Lung (tissue), 11 donors: ENCODE measurements at regions not wholly inside any gene's neighbourhood (a gene's known extent, or its start where the extent isn't known, plus 50 kb on each side); places are given as distances from the start of the nearest gene placed in this dataset.
A peak's percentile ranks its signal among the peaks of the same experiment; 100 is the strongest.

Source experiments
- ATAC-seq: fragments of 200-7000 bp; cut with Tn5 transposase; one replicate; pipeline ENCODE4 v1.9.1; 2020; ENCODE audit warnings: moderate number of reproducible peaks; ENCODE audit not compliant: insufficient read depth, low FRiP score
- DNase-seq, 3 donors: peaks; one replicate each; pipeline ENCODE4 v3.0.0-alpha.2; 2013 to 2017
- H3K27ac ChIP-seq, 2 donors: one replicate each; pipeline ENCODE4 v1.5.1; 2013; ENCODE audit warnings: mild to moderate bottlenecking in 2 of 2, moderate library complexity in 2 of 2, control low read depth in 1 of 2, inconsistent platforms in 1 of 2, low read depth in 1 of 2, low read length in 1 of 2
- H3K27me3 ChIP-seq, 3 donors: one replicate each; pipeline ENCODE4 v1.5.1; 2013; ENCODE audit warnings: low read length in 2 of 3; ENCODE audit not compliant: control insufficient read depth in 3 of 3, insufficient read depth in 3 of 3
- H3K36me3 ChIP-seq, 4 donors: one replicate each; pipeline ENCODE4 v1.5.1; 2013; ENCODE audit warnings: low read length in 4 of 4, mild to moderate bottlenecking in 1 of 4, moderate library complexity in 1 of 4; ENCODE audit not compliant: control insufficient read depth in 4 of 4, insufficient read depth in 4 of 4
- H3K4me1 ChIP-seq, 5 donors: one replicate each; pipeline ENCODE4 v1.5.1; 2013; ENCODE audit warnings: low read length in 5 of 5, mild to moderate bottlenecking in 2 of 5, moderate library complexity in 1 of 5; ENCODE audit not compliant: control insufficient read depth in 5 of 5, insufficient read depth in 5 of 5
- H3K4me3 ChIP-seq: one replicate; pipeline ENCODE4 v1.5.1; 2013; ENCODE audit warnings: mild to moderate bottlenecking, control low read depth, moderate library complexity
- H3K9ac ChIP-seq, 2 donors: one replicate each; pipeline ENCODE4 v1.5.1; 2013; ENCODE audit warnings: low read length in 2 of 2, control low read depth in 1 of 2; ENCODE audit not compliant: insufficient read depth in 1 of 2
- H3K9me3 ChIP-seq, 4 donors: one replicate each; pipeline ENCODE4 v1.5.1; 2013; ENCODE audit warnings: low read length in 3 of 4, mild to moderate bottlenecking in 1 of 4, moderate library complexity in 1 of 4; ENCODE audit not compliant: control insufficient read depth in 4 of 4, insufficient read depth in 3 of 4
- CTCF ChIP-seq: IDR thresholded peaks from 2 replicates; pipeline ENCODE4 v1.5.1; 2012; ENCODE audit warnings: mild to moderate bottlenecking; ENCODE audit errors: control extremely low read depth, extremely low read depth
- WGBS, 2 donors: extraction: QIAGEN DNeasy Blood & Tissue Kit; methylation state at CpG; one replicate each; pipeline ENCODE4 v1.1.7; 2013; 5-methylcytosine and 5-hydroxymethylcytosine counted together
- donor health status: control.
- donor health status: control.
- donor health status: Bipolar disorder and iron deficiency.
- donor health status: healthy.
- donor health status: DM: yes; HTN: yes; CAD: no.

GRCh38 chr5:147063943-147064342 lies 170.9 kb upstream of the STK32A start:
- Histone ChIP-seq H3K36me3 (no peaks in the 10 kb centered on the region), H3K4me1 (no peaks in the 10 kb centered on the region), H3K9ac (no peak overlapping the region), H3K27ac (no peak overlapping the region), H3K4me3 (no peak overlapping the region), H3K9me3 (no peaks in the 10 kb centered on the region), H3K27me3 (no peaks in the 10 kb centered on the region)
- no peak for ATAC-seq
- DNase-seq, result no peak
- no peak for TF ChIP-seq CTCF
- 81 to 87% methylated on average over 2 of the region's 2 CpGs for WGBS, 2 donors

- no peak for ATAC-seq
- no peaks in the 10 kb centered on the region for H3K4me1 ChIP-seq
- no peak overlapping the region for H3K9ac ChIP-seq
- H3K9me3 ChIP-seq, result no peaks in the 10 kb centered on the region
- H3K36me3 ChIP-seq, result no peaks in the 10 kb centered on the region
- TF ChIP-seq CTCF, result no peak
- no peak overlapping the region for H3K27ac ChIP-seq
- DNase-seq, result no peak
- no peaks in the 10 kb centered on the region for H3K27me3 ChIP-seq
- H3K4me3 ChIP-seq, result no peak overlapping the region
- 76 to 85% methylated on average over 1 of the region's 1 CpG for WGBS, 2 donors
These were observed 169.8 kb upstream of the STK32A start for GRCh38 chr5:147065071-147065470.

GRCh38 chr5:147068998-147069397 lies 165.8 kb upstream of the STK32A start:
- WGBS, 2 donors, result 86 to 91% methylated on average over 4 of the region's 4 CpGs
- no peak overlapping the region for H3K4me3 ChIP-seq
- H3K4me1 ChIP-seq, result no peaks in the 10 kb centered on the region
- no peak for ATAC-seq
- H3K36me3 ChIP-seq, result no peaks in the 10 kb centered on the region
- H3K9me3 ChIP-seq, result no peaks in the 10 kb centered on the region
- TF ChIP-seq CTCF, result no peak
- no peak overlapping the region for H3K27ac ChIP-seq
- no peaks in the 10 kb centered on the region for H3K27me3 ChIP-seq
- no peak for DNase-seq
- no peak overlapping the region for H3K9ac ChIP-seq

- ATAC-seq (no peak), DNase-seq (peak in 1 of 3 donors; percentile 13)
- 48 to 67% methylated on average over 2 of the region's 2 CpGs for WGBS, 2 donors
- TF ChIP-seq CTCF, result no peak
- Histone ChIP-seq H3K9me3 (no peaks in the 10 kb centered on the region), H3K4me1 (no peaks in the 10 kb centered on the region), H3K36me3 (no peaks in the 10 kb centered on the region), H3K27me3 (no peaks in the 10 kb centered on the region), H3K9ac (no peak overlapping the region), H3K4me3 (no peak overlapping the region), H3K27ac (no peak overlapping the region)
These were observed 162.2 kb upstream of the STK32A start for GRCh38 chr5:147072622-147073021.
